Breast epithelium (tissue), 3 donors: ENCODE measurements at regions not wholly inside any gene's neighbourhood (a gene's known extent, or its start where the extent isn't known, plus 50 kb on each side); places are given as distances from the start of the nearest gene placed in this dataset.

Experiments used
- POLR2A ChIP-seq: fragments of 450-650 bp; IDR thresholded peaks from one replicate; pipeline ENCODE4 v1.6.1; 2016; ENCODE audit warnings: antibody characterized with exemption, mild to moderate bottlenecking, moderate library complexity
- POLR2AphosphoS5 ChIP-seq, 3 donors: sonication (generic); formaldehyde crosslinking; IDR thresholded peaks; one replicate each; pipeline ENCODE4 v1.6.1; 2017; ENCODE audit warnings: antibody characterized with exemption in 3 of 3
- TF ChIP-seq, protein P1 (sequence below), 3 donors: fragments of 450-650 bp; IDR thresholded peaks; one replicate each; pipeline ENCODE4 v1.5.1; 2016 to 2017; ENCODE audit warnings: antibody characterized with exemption in 3 of 3, mild to moderate bottlenecking in 3 of 3, moderate library complexity in 3 of 3

DNA sequence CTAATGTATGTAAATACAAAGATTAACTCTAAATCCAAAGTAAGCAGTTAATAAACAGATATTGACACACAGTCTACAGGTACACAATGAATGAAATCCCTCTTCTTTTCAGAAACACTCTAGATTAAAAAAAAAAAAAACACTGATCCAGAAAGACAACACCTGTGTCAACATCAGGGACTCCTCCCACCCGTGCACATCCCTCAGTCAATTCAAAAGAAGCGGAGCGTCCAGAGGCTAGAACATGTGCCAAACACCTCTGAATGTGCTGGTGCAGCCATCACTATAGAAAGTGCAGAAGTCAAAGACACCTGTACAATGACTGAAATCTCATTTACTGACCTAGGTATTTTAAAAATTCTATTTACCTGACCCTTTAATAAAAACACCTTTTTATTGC lies 622.6 kb upstream of the ID2 start:
- TF ChIP-seq, protein P1, sequence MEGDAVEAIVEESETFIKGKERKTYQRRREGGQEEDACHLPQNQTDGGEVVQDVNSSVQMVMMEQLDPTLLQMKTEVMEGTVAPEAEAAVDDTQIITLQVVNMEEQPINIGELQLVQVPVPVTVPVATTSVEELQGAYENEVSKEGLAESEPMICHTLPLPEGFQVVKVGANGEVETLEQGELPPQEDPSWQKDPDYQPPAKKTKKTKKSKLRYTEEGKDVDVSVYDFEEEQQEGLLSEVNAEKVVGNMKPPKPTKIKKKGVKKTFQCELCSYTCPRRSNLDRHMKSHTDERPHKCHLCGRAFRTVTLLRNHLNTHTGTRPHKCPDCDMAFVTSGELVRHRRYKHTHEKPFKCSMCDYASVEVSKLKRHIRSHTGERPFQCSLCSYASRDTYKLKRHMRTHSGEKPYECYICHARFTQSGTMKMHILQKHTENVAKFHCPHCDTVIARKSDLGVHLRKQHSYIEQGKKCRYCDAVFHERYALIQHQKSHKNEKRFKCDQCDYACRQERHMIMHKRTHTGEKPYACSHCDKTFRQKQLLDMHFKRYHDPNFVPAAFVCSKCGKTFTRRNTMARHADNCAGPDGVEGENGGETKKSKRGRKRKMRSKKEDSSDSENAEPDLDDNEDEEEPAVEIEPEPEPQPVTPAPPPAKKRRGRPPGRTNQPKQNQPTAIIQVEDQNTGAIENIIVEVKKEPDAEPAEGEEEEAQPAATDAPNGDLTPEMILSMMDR (IDR thresholded peaks at IDR 0.05) = no peak
- TF ChIP-seq POLR2A (no peak), POLR2AphosphoS5 (IDR thresholded peaks at IDR 0.05) (no peak)
